GM12878 (cell line): ENCODE measurements at regions not wholly inside any gene's neighbourhood (a gene's known extent, or its start where the extent isn't known, plus 50 kb on each side); places are given as distances from the start of the nearest gene placed in this dataset.

Experiments
- ATAC-seq: fragments of 200-7000 bp; cut with Tn5 transposase; 3 replicates; pipeline ENCODE4 v1.9.1; 2020; ENCODE audit warnings: mild to moderate bottlenecking, moderate library complexity
- BruUV-seq: library from RNA; stranded (reverse); fragments of 400-500 nt; replicated peaks from 2 replicates; lab custom pipeline; 2021; lab: Mats Ljungman, UMichigan
- CTCF ChIA-PET: fragments of 300-600 bp; sonication (Branson Sonifier 250); formaldehyde crosslinking; extraction: SDS; loops from one replicate; lab custom pipeline; 2021; ENCODE audit warnings: inconsistent platforms; lab: Yijun Ruan, JAX
- POLR2A ChIA-PET: fragments of 350-600 bp; formaldehyde crosslinking; extraction: SDS; loops from one replicate; lab custom pipeline; 2021; ENCODE audit warnings: inconsistent platforms; lab: Charles Lee
- RAD21 ChIA-PET: fragments of 300-600 bp; sonication (Branson Sonifier 250); formaldehyde crosslinking; loops from one replicate; lab custom pipeline; 2023; ENCODE audit warnings: antibody characterized with exemption; ENCODE audit not compliant: unreplicated experiment; lab: Charles Lee
- SMC1A ChIA-PET: fragments of 300-600 bp; sonication (Branson Sonifier 250); formaldehyde crosslinking; loops from one replicate; lab custom pipeline; 2023; ENCODE audit not compliant: unreplicated experiment, uncharacterized antibody; lab: Charles Lee
- DNase-seq: peaks from one replicate; pipeline ENCODE4 v3.0.0-alpha.2; 2011; ENCODE audit warnings: low read depth, low spot score
- FAIRE-seq: peaks from 3 replicates; lab custom pipeline; 2011; peaks lifted over from hg19 to GRCh38; lab: Jason Lieb, UNC
- H2AFZ ChIP-seq: 2 replicates; pipeline ENCODE4 v1.6.0; 2011; ENCODE audit warnings: low read depth, low read length, control low read depth; ENCODE audit not compliant: control insufficient read depth
- H3K27ac ChIP-seq: 2 replicates; pipeline ENCODE4 v1.5.1; 2011; ENCODE audit warnings: control low read depth; ENCODE audit not compliant: control insufficient read depth, insufficient read depth
- H3K27me3 ChIP-seq, 2 experiments: replicated peaks in 1 of 2; 2 replicates each; pipeline versions ENCODE4 v1.6.0 to v1.6.1; 2011; ENCODE audit warnings: low read length in 1 of 2; ENCODE audit not compliant: control insufficient read depth in 2 of 2, insufficient read depth in 2 of 2
- H3K36me3 ChIP-seq, 2 experiments: 2 replicates each; pipeline ENCODE4 v1.5.1; 2011; ENCODE audit warnings: low read length in 1 of 2; ENCODE audit not compliant: control insufficient read depth in 2 of 2, insufficient read depth in 2 of 2
- H3K4me1 ChIP-seq: 2 replicates; pipeline ENCODE4 v1.6.1; 2011; ENCODE audit warnings: mild to moderate bottlenecking, low read length, moderate library complexity, mixed read lengths; ENCODE audit not compliant: control insufficient read depth, insufficient read depth
- H3K4me2 ChIP-seq: 2 replicates; pipeline ENCODE4 v1.6.0; 2011; ENCODE audit warnings: control low read depth; ENCODE audit not compliant: control insufficient read depth, insufficient read depth
- H3K4me3 ChIP-seq: fragments of 200-600 bp; sonication (generic); 2 replicates; pipeline ENCODE4 v1.5.1; 2016
- H3K79me2 ChIP-seq: 2 replicates; pipeline ENCODE4 v1.6.0; 2011; ENCODE audit warnings: low read length; ENCODE audit not compliant: control insufficient read depth, insufficient read depth
- H3K9ac ChIP-seq: 2 replicates; pipeline ENCODE4 v1.8.0; 2011; ENCODE audit warnings: low read length, control low read depth, mixed read lengths; ENCODE audit not compliant: control insufficient read depth, insufficient read depth
- H3K9me3 ChIP-seq: replicated peaks from 3 replicates; pipeline ENCODE4 v1.5.1; 2011; ENCODE audit warnings: mild to moderate bottlenecking, low read length; ENCODE audit not compliant: control insufficient read depth, insufficient read depth
- H4K20me1 ChIP-seq: 2 replicates; pipeline ENCODE4 v1.6.0; 2011; ENCODE audit not compliant: control insufficient read depth, insufficient read depth
- ATF7 ChIP-seq: fragments of 450-650 bp; IDR thresholded peaks from 2 replicates; pipeline ENCODE4 v1.6.1; 2016; ENCODE audit warnings: low read depth, mild to moderate bottlenecking
- BHLHE40 ChIP-seq, 2 experiments: fragments of 450-650 bp in 1 of 2; IDR thresholded peaks; 2 replicates each; pipeline ENCODE4 v1.6.1; 2011 to 2017; ENCODE audit warnings: low read depth in 2 of 2, borderline replicate concordance in 1 of 2, improper control_type of control experiment in 1 of 2, low read length in 1 of 2, mild to moderate bottlenecking in 1 of 2
- IKZF2 ChIP-seq, 2 experiments: fragments of 450-650 bp; IDR thresholded peaks; 2 replicates each; pipeline ENCODE4 v1.6.1; 2017; ENCODE audit warnings: mild to moderate bottlenecking in 2 of 2, moderate library complexity in 2 of 2
- MEF2A ChIP-seq: IDR thresholded peaks from 2 replicates; pipeline ENCODE4 v1.6.1; 2011; ENCODE audit warnings: low read depth, mild to moderate bottlenecking, low read length, moderate library complexity; ENCODE audit not compliant: insufficient read depth
- POU2F2 ChIP-seq: IDR thresholded peaks from 3 replicates; pipeline ENCODE4 v1.6.1; 2011; ENCODE audit warnings: low read depth, mild to moderate bottlenecking, low read length, borderline replicate concordance
- SIX5 ChIP-seq: IDR thresholded peaks from 2 replicates; pipeline ENCODE4 v1.6.1; 2011; ENCODE audit warnings: mild to moderate bottlenecking, low read depth, low read length, moderate library complexity; ENCODE audit not compliant: severe bottlenecking
- SP1 ChIP-seq: IDR thresholded peaks from one replicate; pipeline ENCODE4 v1.6.1; 2011; ENCODE audit warnings: low read depth, low read length
- YY1 ChIP-seq: IDR thresholded peaks from 2 replicates; pipeline ENCODE4 v1.6.1; 2011; ENCODE audit warnings: low read depth, mild to moderate bottlenecking, low read length
- WGBS: methylation state at CpG from one replicate; pipeline ENCODE4 v1.1.6; 2016; ENCODE audit warnings: low lambda C conversion rate; ENCODE audit not compliant: insufficient replicate concordance, insufficient coverage; ENCODE audit errors: missing lambda C conversion rate; 5-methylcytosine and 5-hydroxymethylcytosine counted together
- in situ Hi-C: fragments of 300-500 bp; cut with MboI; formaldehyde crosslinking; loops from 9 replicates; pipeline ENCODE4 v1.14.3; 2018; ENCODE audit warnings: mixed read lengths
- intact Hi-C: fragments of 100-400 bp; cut with micrococcal nuclease; formaldehyde crosslinking; loops from one replicate; pipeline ENCODE4 v1.14.2; 2022; ENCODE audit not compliant: unreplicated experiment
- TF ChIP-seq, protein P1 (sequence below), 3 experiments: IDR thresholded peaks in 2 of 3; conservative IDR thresholded peaks in 1 of 3; 2 replicates each; pipeline ENCODE4 v1.5.1; 2011; ENCODE audit warnings: low read depth in 3 of 3, low read length in 3 of 3, mild to moderate bottlenecking in 3 of 3, control low read depth in 2 of 3, moderate library complexity in 2 of 3, inconsistent platforms in 1 of 3, mixed read lengths in 1 of 3; ENCODE audit not compliant: control insufficient read depth in 2 of 3, insufficient read depth in 1 of 3; ENCODE audit errors: extremely low read depth in 1 of 3
- TF ChIP-seq, protein P2 (sequence below): fragments of 450-650 bp; IDR thresholded peaks from 2 replicates; pipeline ENCODE4 v1.6.1; 2016; ENCODE audit warnings: mild to moderate bottlenecking
- TF ChIP-seq, protein P3 (sequence below): IDR thresholded peaks from 2 replicates; pipeline ENCODE4 v1.6.1; 2012; ENCODE audit warnings: low read depth, low read length, improper control_type of control experiment

DNA sequence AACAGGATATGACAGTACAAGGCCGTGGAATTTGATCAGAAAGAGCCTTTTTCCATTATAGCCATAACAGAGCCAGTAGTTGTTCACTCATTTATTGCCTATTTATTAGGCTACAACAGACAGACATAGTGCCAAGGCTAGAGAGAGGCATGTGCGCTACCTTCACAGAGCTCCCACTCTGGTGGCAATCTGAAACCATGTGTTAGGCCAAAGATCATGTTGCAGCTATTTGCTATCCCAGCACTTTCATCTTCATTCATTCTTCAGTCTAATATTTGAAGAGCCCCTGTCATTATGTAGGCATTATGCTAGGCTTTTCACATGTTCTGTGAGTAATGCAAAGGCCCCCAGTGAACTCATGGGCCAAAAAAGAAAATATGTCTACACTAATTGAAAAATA, 404.8 kb downstream of the IGSF11 start:
- BruUV-seq: no TSS peak
- DNase-seq (no peak), FAIRE-seq (no peak), ATAC-seq (no peak)
- Histone ChIP-seq H4K20me1 (no peaks in the 10 kb centered on the region), H3K9ac (no peak overlapping the region), H3K4me1 (no peaks in the 10 kb centered on the region), H3K36me3 (no peaks in the 10 kb centered on the region), H2AFZ (no peak overlapping the region), H3K4me3 (no peak overlapping the region), H3K27ac (no peak overlapping the region), H3K79me2 (no peaks in the 10 kb centered on the region), H3K27me3 (no peaks in the 10 kb centered on the region), H3K9me3 (no peaks in the 10 kb centered on the region), H3K4me2 (no peak overlapping the region)
- RAD21 ChIA-PET: interaction anchor here (0.6 to 1.9 kb wide), 3 partner anchors 189 to 634 kb away, joined by 3 to 5 read pairs (median 3); no protein-coding TSS in a partner anchor
- no peak for TF ChIP-seq SP1
- in situ Hi-C loops: loop anchor here (5.0 kb wide), 1 partner anchor 187 kb away; no protein-coding TSS in a partner anchor
- POLR2A ChIA-PET: no interaction called here
- intact Hi-C loops: loop anchor here (2.0 to 10.0 kb wide), 5 partner anchors 153 to 633 kb away; no protein-coding TSS in a partner anchor
- SMC1A ChIA-PET: interaction anchor here (0.5 to 1.5 kb wide), 9 partner anchors 11 to 645 kb away, joined by 3 to 4 read pairs (median 3); no protein-coding TSS in a partner anchor
- CTCF ChIA-PET: interaction anchor here (0.6 to 2.1 kb wide), 14 partner anchors 10 to 690 kb away, joined by 3 to 6 read pairs (median 3); no protein-coding TSS in a partner anchor
- WGBS: 71% methylated on average over 2 of the region's 2 CpGs

DNA sequence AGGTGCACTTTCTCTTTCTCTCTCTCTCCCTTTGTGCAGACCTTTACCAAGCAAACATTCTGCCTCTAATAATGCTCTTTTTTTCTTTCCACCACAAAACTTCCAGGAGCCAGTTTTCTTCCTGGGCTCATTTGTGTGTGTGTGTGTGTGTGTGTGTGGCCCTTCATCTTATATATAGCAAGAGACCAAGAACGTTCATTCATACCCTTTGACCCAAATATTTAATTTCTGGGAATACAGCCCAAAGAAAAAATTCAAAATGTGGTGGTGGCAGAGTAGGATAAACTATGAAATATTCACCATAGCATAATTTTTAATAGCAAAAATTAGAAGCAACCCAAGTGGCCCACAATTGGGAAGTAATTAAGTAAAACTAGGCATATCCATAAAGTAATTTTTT, 398.9 kb downstream of the IGSF11 start:
- Histone ChIP-seq H2AFZ (no peak overlapping the region), H3K27me3 (no peaks in the 10 kb centered on the region), H3K79me2 (no peaks in the 10 kb centered on the region), H3K27ac (no peak overlapping the region), H3K4me1 (no peaks in the 10 kb centered on the region), H3K9ac (no peak overlapping the region), H3K4me2 (no peak overlapping the region), H3K4me3 (no peak overlapping the region), H3K36me3 (no peaks in the 10 kb centered on the region), H3K9me3 (no peaks in the 10 kb centered on the region), H4K20me1 (no peaks in the 10 kb centered on the region)
- intact Hi-C loops (no loop called here), in situ Hi-C loops (no loop called here)
- DNase-seq: no peak
- ChIA-PET SMC1A (interaction anchor here (1.2 kb wide), 1 partner anchor 14 kb away, joined by 4 read pairs; no protein-coding TSS in a partner anchor), POLR2A (interaction anchor here (0.6 kb wide), 1 partner anchor 830 kb away, joined by 6 read pairs; no protein-coding TSS in a partner anchor), CTCF (interaction anchor here (1.5 kb wide), 1 partner anchor 9 kb away, joined by 3 read pairs; no protein-coding TSS in a partner anchor), RAD21 (no interaction called here)
- FAIRE-seq: no peak
- no peak for ATAC-seq
- 50% methylated on average over 1 of the region's 1 CpG for WGBS
- BruUV-seq: no TSS peak
- TF ChIP-seq SP1: no peak
- no peak for TF ChIP-seq MEF2A
- no peak for TF ChIP-seq SIX5
- TF ChIP-seq YY1: no peak
- TF ChIP-seq ATF7: no peak
- no peak for TF ChIP-seq BHLHE40 (IDR thresholded peaks at IDR 0.05; ENCODE audit: borderline replicate concordance in 1 of 2, low read depth in 2 of 2, low read length in 1 of 2)
- TF ChIP-seq POU2F2: no peak
- TF ChIP-seq, protein P1, sequence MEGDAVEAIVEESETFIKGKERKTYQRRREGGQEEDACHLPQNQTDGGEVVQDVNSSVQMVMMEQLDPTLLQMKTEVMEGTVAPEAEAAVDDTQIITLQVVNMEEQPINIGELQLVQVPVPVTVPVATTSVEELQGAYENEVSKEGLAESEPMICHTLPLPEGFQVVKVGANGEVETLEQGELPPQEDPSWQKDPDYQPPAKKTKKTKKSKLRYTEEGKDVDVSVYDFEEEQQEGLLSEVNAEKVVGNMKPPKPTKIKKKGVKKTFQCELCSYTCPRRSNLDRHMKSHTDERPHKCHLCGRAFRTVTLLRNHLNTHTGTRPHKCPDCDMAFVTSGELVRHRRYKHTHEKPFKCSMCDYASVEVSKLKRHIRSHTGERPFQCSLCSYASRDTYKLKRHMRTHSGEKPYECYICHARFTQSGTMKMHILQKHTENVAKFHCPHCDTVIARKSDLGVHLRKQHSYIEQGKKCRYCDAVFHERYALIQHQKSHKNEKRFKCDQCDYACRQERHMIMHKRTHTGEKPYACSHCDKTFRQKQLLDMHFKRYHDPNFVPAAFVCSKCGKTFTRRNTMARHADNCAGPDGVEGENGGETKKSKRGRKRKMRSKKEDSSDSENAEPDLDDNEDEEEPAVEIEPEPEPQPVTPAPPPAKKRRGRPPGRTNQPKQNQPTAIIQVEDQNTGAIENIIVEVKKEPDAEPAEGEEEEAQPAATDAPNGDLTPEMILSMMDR (IDR thresholded peaks at IDR 0.05 in 2 of 3, conservative IDR thresholded peaks at IDR 0.05 in 1 of 3; ENCODE audit: control insufficient read depth in 2 of 3, extremely low read depth in 1 of 3, insufficient read depth in 1 of 3, low read depth in 3 of 3, low read length in 3 of 3): no peak
- TF ChIP-seq, protein P2, sequence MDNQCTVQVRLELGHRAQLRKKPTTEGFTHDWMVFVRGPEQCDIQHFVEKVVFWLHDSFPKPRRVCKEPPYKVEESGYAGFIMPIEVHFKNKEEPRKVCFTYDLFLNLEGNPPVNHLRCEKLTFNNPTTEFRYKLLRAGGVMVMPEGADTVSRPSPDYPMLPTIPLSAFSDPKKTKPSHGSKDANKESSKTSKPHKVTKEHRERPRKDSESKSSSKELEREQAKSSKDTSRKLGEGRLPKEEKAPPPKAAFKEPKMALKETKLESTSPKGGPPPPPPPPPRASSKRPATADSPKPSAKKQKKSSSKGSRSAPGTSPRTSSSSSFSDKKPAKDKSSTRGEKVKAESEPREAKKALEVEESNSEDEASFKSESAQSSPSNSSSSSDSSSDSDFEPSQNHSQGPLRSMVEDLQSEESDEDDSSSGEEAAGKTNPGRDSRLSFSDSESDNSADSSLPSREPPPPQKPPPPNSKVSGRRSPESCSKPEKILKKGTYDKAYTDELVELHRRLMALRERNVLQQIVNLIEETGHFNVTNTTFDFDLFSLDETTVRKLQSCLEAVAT: no peak
- TF ChIP-seq IKZF2 (IDR thresholded peaks at IDR 0.05): no peak
- TF ChIP-seq, protein P3, sequence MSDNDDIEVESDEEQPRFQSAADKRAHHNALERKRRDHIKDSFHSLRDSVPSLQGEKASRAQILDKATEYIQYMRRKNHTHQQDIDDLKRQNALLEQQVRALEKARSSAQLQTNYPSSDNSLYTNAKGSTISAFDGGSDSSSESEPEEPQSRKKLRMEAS: no peak
